Pancreas (tissue), 10 donors: ENCODE measurements at regions not wholly inside any gene's neighbourhood (a gene's known extent, or its start where the extent isn't known, plus 50 kb on each side); places are given as distances from the start of the nearest gene placed in this dataset.

Experiments used
- ATAC-seq, 4 donors: fragments of 200-7000 bp; cut with Tn5 transposase; one replicate each; pipeline versions ENCODE4 v1.8.0 to v1.9.1; 2020; ENCODE audit warnings: mild to moderate bottlenecking in 4 of 4, moderate library complexity in 4 of 4
- DNase-seq, 6 donors: peaks; one replicate each; pipeline ENCODE4 v3.0.0-alpha.2; 2020
- FAIRE-seq: peaks from 2 replicates; lab custom pipeline; 2012; peaks lifted over from hg19 to GRCh38; lab: Jason Lieb, UNC
- H3K27ac ChIP-seq, 4 donors: fragments of 200-600 bp; sonication (generic); 1 replicate in 3 of 4; 2 replicates in 1 of 4; pipeline versions ENCODE4 v1.5.0 to v1.8.0; 2020
- H3K27me3 ChIP-seq, 4 donors: fragments of 200-600 bp; one replicate each; pipeline ENCODE4 v1.8.0; 2021
- H3K36me3 ChIP-seq, 3 donors: fragments of 200-600 bp; sonication (generic) in 1 of 3; one replicate each; pipeline versions ENCODE4 v1.5.0 to v1.8.0; 2020 to 2021
- H3K4me1 ChIP-seq, 3 donors: fragments of 200-600 bp; one replicate each; pipeline ENCODE4 v1.8.0; 2021
- H3K4me3 ChIP-seq, 4 donors: fragments of 200-600 bp; sonication (generic) in 2 of 4; one replicate each; pipeline versions ENCODE4 v1.5.0 to v1.8.0; 2020 to 2021
- H3K9me3 ChIP-seq, 4 donors: fragments of 200-600 bp; one replicate each; pipeline ENCODE4 v1.8.0; 2021
- CTCF ChIP-seq, 4 donors: fragments of 200-600 bp; sonication (generic) in 3 of 4; IDR thresholded peaks; one replicate each; pipeline versions ENCODE4 v1.5.0 to v1.8.0; 2021; ENCODE audit warnings: antibody characterized with exemption in 4 of 4
- WGBS, 2 donors: extraction: QIAGEN DNeasy Blood & Tissue Kit; methylation state at CpG; one replicate each; pipeline ENCODE4 v1.1.7; 2013; 5-methylcytosine and 5-hydroxymethylcytosine counted together
- intact Hi-C, 3 donors: fragments of 100-400 bp; cut with DNase I; formaldehyde crosslinking; loops; one replicate each; pipeline versions ENCODE4 v1.11.1 to v1.14.2; 2022
- donor health status: healthy with polysubstance abuse.
- donor health status: DM: no; HTN: no; CAD: no; lungs with moderate emphysema.
- donor health status: DM: no; HTN: no; CAD: no.
- donor health status: control.
- donor health status: control.
- donor health status: Bipolar disorder and iron deficiency.
- donor health status: DM: yes; HTN: yes; CAD: no.
- donor health status: DM: no; HTN: no; CAD: no.
- donor health status: DM: no; HTN: no; CAD: no.
- donor health status: DM: yes; HTN: yes; CAD: no.

GRCh38 chr2:217206016-217206725 is 346.3 kb upstream of the TNP1 start:
- H3K36me3 ChIP-seq, result no peaks in the 10 kb centered on the region
- TF ChIP-seq CTCF (IDR thresholded peaks at IDR 0.05), result no peak
- DNase-seq, result no peak
- H3K9me3 ChIP-seq, result no peaks in the 10 kb centered on the region
- ATAC-seq, result no peak
- 67 to 82% methylated on average over 3 of the region's 3 CpGs for WGBS, 2 donors
- intact Hi-C loops, result no loop called here
- H3K4me3 ChIP-seq, result no peak overlapping the region
- H3K27ac ChIP-seq, result no peak overlapping the region
- H3K27me3 ChIP-seq, result no peaks in the 10 kb centered on the region
- FAIRE-seq, result no peak
- H3K4me1 ChIP-seq, result no peaks in the 10 kb centered on the region

GRCh38 chr2:217204358-217204757 is 344.5 kb upstream of the TNP1 start:
- ATAC-seq, result no peak
- Histone ChIP-seq H3K9me3 (no peaks in the 10 kb centered on the region), H3K27ac (no peak overlapping the region), H3K4me3 (no peak overlapping the region), H3K27me3 (no peaks in the 10 kb centered on the region), H3K36me3 (no peaks in the 10 kb centered on the region), H3K4me1 (no peaks in the 10 kb centered on the region)
- no peak for FAIRE-seq
- TF ChIP-seq CTCF (IDR thresholded peaks at IDR 0.05), result no peak
- 72 to 81% methylated on average over 2 of the region's 2 CpGs for WGBS, 2 donors
- DNase-seq, result no peak
- intact Hi-C loops, result no loop called here

GRCh38 chr2:217203086-217203485 is 343.2 kb upstream of the TNP1 start:
- intact Hi-C loops, result no loop called here

GRCh38 chr2:217199255-217199630 is 339.4 kb upstream of the TNP1 start:
- Histone ChIP-seq H3K4me1 (no peaks in the 10 kb centered on the region), H3K4me3 (no peak overlapping the region), H3K9me3 (no peaks in the 10 kb centered on the region), H3K36me3 (no peaks in the 10 kb centered on the region), H3K27me3 (no peaks in the 10 kb centered on the region), H3K27ac (no peak overlapping the region)
- FAIRE-seq (no peak), ATAC-seq (no peak), DNase-seq (no peak)
- no peak for TF ChIP-seq CTCF (IDR thresholded peaks at IDR 0.05)
- 66 to 70% methylated on average over 2 of the region's 2 CpGs for WGBS, 2 donors
- intact Hi-C loops, result no loop called here

More at GRCh38 chr2:217203086-217203485, 343.2 kb upstream of the TNP1 start:
- no peak for TF ChIP-seq CTCF (IDR thresholded peaks at IDR 0.05)
- ATAC-seq (no peak), DNase-seq (no peak), FAIRE-seq (no peak)
- no peaks in the 10 kb centered on the region for H3K4me1 ChIP-seq
- H3K4me3 ChIP-seq, result no peak overlapping the region
- H3K27ac ChIP-seq, result no peak overlapping the region
- H3K27me3 ChIP-seq, result no peaks in the 10 kb centered on the region
- no peaks in the 10 kb centered on the region for H3K9me3 ChIP-seq
- H3K36me3 ChIP-seq, result no peaks in the 10 kb centered on the region
- 72 to 74% methylated on average over 3 of the region's 3 CpGs for WGBS, 2 donors

GRCh38 chr2:217195658-217196446 is 336.0 kb upstream of the TNP1 start:
- no peak for FAIRE-seq
- WGBS, 2 donors, result 53 to 58% methylated on average over 7 of the region's 7 CpGs
- Histone ChIP-seq H3K27ac (no peak overlapping the region), H3K4me3 (no peak overlapping the region), H3K4me1 (no peaks in the 10 kb centered on the region), H3K36me3 (no peaks in the 10 kb centered on the region), H3K9me3 (no peaks in the 10 kb centered on the region), H3K27me3 (no peaks in the 10 kb centered on the region)
- no peak for ATAC-seq
- no peak for TF ChIP-seq CTCF (IDR thresholded peaks at IDR 0.05)
- no peak for DNase-seq
- intact Hi-C loops, result no loop called here
